ENCODE measurements at regions not wholly inside any gene's neighbourhood (a gene's known extent, or its start where the extent isn't known, plus 50 kb on each side); places are given as distances from the start of the nearest gene placed in this dataset.

GRCh38 chr2:215749092-215749957 lies 264.0 kb downstream of the MREG start (continued):
- peak; percentile 96 for TF ChIP-seq ZKSCAN8 (CRISPR knock-in tag; IDR thresholded peaks at IDR 0.05; ENCODE audit: borderline replicate concordance)
- TF ChIP-seq KLF6 (CRISPR knock-in tag; IDR thresholded peaks at IDR 0.05): peak; percentile 93
- peak; percentile 94 for TF ChIP-seq HMG20A (CRISPR knock-in tag; IDR thresholded peaks at IDR 0.05; ENCODE audit: borderline replicate concordance)
- TF ChIP-seq CCAR2 (optimal IDR thresholded peaks at IDR 0.05; ENCODE audit: low read depth, low read length): peak; percentile 87
- no peak for TF ChIP-seq E2F2 (CRISPR knock-in tag; IDR thresholded peaks at IDR 0.05; ENCODE audit: borderline replicate concordance)
- peak; percentile 49; the same call in 1 of the 2 replicates for TF ChIP-seq ZNF136 (CRISPR knock-in tag; IDR thresholded peaks at IDR 0.05; ENCODE audit: low read depth)
- 0 out of 2 replicates have a peak, but pooled peaks have one; percentile 39 for TF ChIP-seq ATF6 (CRISPR knock-in tag; conservative IDR thresholded peaks at IDR 0.05)
- peak; percentile 61; the same call in 1 of the 2 replicates for TF ChIP-seq CBFB (CRISPR knock-in tag; IDR thresholded peaks at IDR 0.05)
- peak; percentile 95; the same call in 1 of the 2 replicates for TF ChIP-seq ZUFSP (CRISPR knock-in tag; IDR thresholded peaks at IDR 0.05; ENCODE audit: borderline replicate concordance)
- TF ChIP-seq ZNF24 (IDR thresholded peaks at IDR 0.05): no peak; the same call in 1 of the 2 replicates
- no peak for TF ChIP-seq SIN3A (IDR thresholded peaks at IDR 0.05; ENCODE audit: borderline replicate concordance, low read depth, low read length)
- TF ChIP-seq BRD4 (CRISPR knock-in tag; IDR thresholded peaks at IDR 0.05): peak; percentile 97
- TF ChIP-seq CHCHD3 (CRISPR knock-in tag; IDR thresholded peaks at IDR 0.05): no peak
- TF ChIP-seq ZBTB7B (CRISPR knock-in tag; IDR thresholded peaks at IDR 0.05): peak; percentile 85
- TF ChIP-seq U2AF1 (optimal IDR thresholded peaks at IDR 0.05; ENCODE audit: low read depth, low read length): peak; percentile 58
- no peak for TF ChIP-seq SP2 (CRISPR knock-in tag; IDR thresholded peaks at IDR 0.05)
- TF ChIP-seq MNT (IDR thresholded peaks at IDR 0.05): peak; percentile 22; the same call in 1 of the 2 replicates
- no peak for TF ChIP-seq KLF12 (CRISPR knock-in tag; IDR thresholded peaks at IDR 0.05; ENCODE audit: borderline replicate concordance)
- TF ChIP-seq MAX (IDR thresholded peaks at IDR 0.05): peak; percentile 99

Data from HepG2 (cell line).